GM19452 (cell line): ENCODE measurements at regions not wholly inside any gene's neighbourhood (a gene's known extent, or its start where the extent isn't known, plus 50 kb on each side); places are given as distances from the start of the nearest gene placed in this dataset.

Experiments used
- ATAC-seq: cut with Tn5 transposase; IDR thresholded peaks from one replicate; pipeline ENCODE4 v1.9.1; 2021; ENCODE audit not compliant: unreplicated experiment

DNA sequence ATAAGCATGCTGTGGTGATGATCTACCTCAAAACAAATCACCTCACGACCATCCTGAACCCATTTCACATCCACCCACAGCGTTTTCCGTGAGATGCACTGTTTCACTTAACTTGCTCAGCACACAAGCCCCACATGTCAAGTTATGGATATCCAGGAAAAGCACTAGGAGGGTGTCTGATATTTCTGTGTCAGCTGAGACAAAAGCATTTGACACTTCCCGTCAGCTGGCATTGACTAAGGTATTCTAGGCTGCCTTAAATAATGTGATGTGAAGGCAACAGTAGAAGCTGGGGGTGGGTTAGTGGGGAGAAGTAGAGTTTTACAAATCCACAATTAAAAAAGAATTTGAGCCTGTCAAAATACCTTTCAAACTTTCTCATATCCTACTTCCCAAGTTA lies 68.7 kb upstream of the MDFIC start:
- ATAC-seq: no peak

DNA sequence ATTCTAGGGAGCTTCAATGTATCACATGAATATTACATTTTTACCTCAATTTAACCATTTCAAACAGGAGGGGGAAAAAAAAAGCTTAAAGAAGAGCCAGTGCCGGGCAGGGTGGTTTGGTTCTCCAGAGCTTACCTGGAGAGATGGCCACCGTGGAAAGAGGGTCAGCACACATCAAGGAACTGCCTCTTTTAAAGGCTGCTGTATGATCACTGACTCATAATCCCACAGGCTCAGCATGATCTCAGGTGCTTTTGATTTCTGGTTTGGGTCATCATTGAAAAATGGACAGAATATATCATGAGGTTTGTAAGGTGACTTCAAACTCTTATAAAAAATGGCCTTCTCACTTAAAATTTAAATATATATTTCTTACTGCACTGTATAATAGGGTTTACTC lies 67.5 kb upstream of the MDFIC start:
- ATAC-seq: no peak

DNA sequence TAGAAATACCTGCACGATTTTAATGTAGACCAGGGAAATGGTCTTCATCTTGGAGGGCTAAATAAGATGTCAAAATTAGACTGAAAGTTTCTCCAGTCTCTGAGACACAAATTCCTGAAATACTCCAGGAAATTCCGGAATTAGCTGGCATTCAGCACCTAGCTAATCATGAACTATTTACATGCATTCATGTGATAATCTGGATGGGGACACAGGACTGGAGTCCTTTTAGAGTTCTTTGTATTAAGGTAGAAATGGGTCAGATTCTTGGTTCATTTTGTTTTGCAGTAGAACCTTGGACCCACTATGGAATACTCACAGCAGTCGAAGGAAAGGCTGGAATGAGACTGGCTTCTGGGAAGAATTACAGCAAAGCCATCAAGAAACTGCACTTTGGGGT lies 65.3 kb upstream of the MDFIC start:
- no peak for ATAC-seq

DNA sequence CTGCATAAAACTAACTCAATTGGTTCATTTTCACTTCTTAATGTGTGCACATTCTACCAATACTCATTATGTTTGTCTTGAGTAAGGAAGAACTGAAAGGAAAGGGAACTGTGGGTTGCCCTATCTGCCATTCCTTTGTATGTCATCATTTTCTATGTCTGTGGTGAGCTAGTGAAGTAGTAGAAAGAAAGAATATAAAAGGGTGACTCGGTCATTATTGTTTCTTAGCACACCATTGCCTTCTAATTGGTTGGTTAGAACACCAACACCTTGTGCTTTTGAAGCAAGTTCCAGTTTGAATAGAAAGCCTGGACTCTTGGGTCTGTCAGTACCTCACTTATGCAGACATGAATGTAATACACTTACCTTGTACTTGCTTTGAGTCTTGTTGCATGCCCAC lies 64.3 kb upstream of the MDFIC start:
- no peak for ATAC-seq

DNA sequence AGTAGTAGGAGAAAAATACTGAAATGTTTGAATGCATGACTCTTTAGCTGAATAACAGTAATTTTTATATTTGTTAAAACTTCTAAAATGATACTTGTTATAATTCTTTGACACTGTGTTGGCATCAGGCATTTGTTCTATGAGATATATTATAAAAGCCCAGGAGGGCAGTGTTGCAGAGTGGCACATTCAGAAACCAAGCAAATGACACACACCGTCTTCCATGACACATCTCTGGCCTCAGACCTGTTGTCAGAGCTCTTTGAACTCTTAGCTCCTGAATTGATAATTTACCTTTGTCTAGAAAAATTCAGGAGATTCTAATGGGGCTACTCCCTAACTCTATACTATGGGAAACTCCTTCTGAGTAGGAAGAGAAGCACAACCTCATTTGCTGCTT lies 62.4 kb upstream of the MDFIC start:
- no peak for ATAC-seq

DNA sequence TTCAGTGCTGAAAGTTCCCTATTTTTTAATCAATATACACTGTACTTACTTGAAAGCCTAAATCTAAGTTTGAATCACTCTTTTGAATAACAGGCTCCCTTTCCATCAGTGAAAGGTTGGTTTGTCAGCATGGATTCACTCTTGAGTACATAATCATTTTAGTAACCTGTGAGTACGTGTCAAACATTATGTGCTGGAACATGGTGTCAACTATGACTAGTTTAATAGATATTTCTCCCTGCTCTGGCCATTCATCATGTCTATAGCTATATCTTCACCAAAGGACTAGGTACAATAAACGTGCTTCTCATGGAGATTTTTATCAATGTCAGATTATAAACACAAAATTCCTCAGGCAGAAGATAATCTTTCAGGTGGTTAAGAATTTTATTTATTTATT lies 61.7 kb upstream of the MDFIC start:
- no peak for ATAC-seq

DNA sequence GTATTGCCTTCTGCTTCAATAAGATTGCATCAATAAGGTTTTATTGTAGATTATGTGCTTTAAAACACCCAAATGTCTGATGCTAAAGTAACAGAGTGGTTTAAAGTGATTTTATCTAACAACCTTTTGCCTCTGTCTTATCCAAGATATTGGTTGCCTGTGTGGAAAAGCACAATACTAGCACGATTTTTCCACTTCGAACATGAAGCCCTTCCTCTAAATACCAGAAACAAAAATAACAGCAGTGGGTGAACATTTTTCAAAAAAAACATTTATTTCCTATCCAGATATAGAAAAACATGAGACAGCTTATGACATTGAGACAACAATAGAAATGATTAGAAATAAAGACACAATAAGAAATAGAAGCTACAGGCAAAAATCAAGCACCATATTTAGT lies 59.5 kb upstream of the MDFIC start:
- ATAC-seq: no peak

DNA sequence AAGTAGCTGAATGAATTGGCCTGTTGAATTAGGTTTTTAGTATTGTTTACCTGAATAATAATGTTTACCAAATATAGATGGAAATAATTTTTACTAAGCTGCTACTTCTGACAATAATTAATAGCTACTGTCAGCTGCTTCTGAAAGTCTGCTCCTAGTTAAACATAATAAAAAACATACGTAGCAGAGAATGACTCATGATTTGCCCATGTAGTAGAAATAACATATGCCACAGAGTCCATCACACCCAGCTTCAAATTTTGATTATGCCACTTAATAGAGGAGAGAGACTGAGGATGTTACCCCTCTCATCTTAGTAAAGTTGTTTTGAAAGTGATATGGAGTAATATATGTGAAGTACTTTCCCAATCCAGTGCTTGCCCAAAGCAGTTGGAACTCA lies 57.6 kb upstream of the MDFIC start:
- ATAC-seq: no peak

DNA sequence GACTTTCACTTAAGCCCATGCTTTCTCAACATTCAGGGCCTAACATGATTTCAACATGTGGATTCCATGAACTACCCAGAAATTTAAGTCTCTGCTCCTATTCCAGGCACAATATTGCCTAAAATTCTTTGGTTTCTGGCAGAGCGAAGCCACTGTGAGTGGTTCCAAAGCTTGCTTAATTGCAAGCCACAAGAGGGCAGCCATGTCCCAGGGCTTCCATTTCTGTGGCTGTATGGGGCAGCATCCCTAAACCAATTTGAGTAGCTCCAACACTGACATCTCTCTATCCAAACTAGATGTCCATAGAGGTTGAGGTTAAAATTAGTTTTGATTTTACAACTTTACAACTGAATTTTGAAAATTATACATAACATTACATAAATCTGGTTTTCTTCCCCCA lies 56.3 kb upstream of the MDFIC start:
- ATAC-seq: peak; percentile 85
